Activated CD8-positive, alpha-beta memory T cell treated with anti-CD3 and anti-CD28 coated beads for 4 hours (primary cell): ENCODE measurements at regions not wholly inside any gene's neighbourhood (a gene's known extent, or its start where the extent isn't known, plus 50 kb on each side); places are given as distances from the start of the nearest gene placed in this dataset.
"Not testable (repeated sequence)": the region's sequence is repeated elsewhere in the genome, so short reads cannot be mapped to it uniquely, and the experiment has no call there.

Source experiments
- DNase-seq, 2 donors: peaks; one replicate each; pipeline ENCODE4 v3.0.0-alpha.2; 2020; ENCODE audit warnings: low read depth in 2 of 2

DNA sequence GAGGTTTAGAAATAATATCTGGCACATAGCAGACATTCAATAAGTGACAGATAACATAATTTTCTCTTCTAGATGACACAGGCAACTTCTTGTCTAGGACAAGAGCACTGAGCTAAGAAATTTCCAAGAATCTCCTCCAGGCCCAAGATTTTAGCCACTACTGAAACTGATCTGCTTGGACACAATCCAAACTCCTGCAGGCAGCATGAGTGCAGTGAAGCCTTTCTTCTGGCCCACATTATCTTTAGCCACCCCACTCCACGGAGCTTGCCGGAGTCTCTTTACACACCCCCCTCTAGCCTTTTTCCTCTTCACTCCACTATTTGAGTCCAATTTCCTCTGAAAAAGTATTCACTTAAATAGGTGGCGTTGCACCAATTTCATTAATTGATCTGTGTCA, 142.9 kb upstream of the DUSP10 start:
- DNase-seq = no peak

DNA sequence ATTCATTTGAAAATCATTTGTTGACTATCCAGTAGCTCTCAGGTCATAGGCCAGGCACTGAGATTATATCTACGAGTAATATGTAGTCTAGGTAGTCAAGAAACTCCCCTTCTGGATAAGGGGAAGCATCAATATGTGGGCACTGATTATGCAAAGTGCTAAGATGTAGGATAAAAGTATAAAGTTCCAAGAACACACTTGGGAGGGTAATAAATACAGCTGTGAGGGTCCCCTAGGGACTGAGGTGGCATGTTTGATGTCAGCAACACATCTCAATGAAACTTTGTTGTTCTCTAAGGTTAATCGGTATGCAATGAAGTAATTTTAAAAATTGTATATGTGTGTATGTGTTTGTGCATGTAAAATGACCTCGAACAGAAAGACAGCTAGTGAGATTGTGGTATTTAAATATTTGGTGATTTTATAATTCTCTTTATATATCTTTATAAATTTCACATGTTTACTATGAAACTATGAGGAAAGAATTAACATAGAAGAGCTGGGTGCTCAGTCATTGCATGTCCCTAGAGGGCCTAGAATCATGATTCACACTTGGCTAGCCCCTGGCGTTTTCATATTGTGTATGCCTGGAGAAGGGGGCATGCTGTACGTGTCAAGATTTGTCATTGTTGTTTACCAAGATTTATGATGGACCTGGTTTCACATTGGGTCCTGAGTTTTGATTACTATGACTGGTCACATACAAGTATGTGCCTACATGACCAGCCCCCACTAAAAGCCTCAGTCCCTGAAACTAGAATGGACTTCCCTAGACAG, 140.1 kb upstream of the DUSP10 start:
- DNase-seq = no peak

DNA sequence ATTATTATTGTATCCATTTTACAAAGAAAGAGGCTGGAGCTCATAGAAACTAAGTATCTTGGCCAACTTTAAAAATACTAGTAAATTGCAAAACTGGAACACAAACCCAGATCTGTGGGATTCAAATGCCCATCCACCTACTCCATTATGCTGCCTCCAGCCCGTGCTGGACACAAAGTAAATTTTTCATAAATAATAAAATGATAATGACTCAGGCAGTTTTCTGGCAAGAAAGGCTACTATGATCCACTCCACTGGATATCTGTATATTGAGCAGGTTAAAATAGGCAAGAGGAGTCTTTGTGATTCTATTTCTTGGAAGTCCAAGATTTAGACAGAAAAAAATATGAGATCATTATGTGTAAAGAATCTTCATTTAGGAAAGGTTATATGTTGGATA, 138.3 kb upstream of the DUSP10 start:
- DNase-seq = no peak

DNA sequence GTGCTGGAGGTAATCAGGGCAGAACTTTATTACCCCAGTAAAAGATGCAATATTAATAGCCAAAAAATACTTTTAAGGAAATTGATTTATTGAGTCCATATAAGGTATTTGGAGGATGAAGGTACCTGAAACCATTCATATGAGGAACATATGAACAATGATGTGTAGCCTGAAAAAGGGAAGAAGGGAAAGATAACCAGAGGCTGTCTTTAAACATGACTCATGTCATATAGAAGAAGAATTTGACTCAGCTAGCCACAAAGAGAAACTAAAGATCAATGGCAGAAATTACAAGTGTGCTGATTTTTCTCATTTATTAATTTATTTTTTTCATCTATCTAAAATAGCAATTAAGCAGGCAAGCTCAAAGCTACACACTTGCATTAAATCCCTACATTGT, 136.2 kb upstream of the DUSP10 start:
- DNase-seq = no peak

DNA sequence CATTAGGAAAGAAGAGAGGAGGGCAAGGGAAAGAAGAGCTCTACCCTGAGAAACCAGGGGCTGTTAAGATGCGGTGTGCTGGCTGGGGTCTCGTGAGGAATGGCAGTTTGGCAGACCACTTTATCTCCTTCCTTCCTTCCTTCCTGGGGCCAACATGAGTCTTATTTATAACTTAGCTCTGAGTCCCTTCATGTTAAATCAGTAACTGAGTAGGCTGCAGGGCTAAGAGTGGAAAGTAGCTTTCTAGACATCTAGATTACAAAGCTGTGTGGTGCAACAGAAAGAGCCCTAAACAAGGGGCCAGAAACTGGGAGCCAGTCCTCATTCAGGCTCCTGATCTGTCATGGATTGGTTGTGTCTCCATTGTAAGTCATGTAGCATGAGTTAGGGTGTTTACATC, 135.4 kb upstream of the DUSP10 start:
- DNase-seq = no peak

DNA sequence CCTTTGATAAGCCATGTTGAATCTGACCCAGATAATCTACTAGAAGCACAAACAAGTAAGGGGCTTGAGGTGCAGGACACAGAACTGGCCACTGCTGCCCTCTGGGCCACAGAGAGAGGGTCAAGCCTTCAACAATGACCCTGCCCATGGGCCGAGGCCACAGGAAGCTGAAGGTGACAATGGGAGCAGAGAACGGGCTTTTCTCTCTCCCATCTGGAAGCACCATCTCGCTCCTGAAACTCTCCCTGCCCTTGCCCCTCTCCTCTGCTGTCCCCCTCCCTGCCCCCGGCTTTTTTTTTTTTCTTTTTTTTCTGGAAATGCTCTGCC, 133.1 kb upstream of the DUSP10 start:
- DNase-seq = no peak

DNA sequence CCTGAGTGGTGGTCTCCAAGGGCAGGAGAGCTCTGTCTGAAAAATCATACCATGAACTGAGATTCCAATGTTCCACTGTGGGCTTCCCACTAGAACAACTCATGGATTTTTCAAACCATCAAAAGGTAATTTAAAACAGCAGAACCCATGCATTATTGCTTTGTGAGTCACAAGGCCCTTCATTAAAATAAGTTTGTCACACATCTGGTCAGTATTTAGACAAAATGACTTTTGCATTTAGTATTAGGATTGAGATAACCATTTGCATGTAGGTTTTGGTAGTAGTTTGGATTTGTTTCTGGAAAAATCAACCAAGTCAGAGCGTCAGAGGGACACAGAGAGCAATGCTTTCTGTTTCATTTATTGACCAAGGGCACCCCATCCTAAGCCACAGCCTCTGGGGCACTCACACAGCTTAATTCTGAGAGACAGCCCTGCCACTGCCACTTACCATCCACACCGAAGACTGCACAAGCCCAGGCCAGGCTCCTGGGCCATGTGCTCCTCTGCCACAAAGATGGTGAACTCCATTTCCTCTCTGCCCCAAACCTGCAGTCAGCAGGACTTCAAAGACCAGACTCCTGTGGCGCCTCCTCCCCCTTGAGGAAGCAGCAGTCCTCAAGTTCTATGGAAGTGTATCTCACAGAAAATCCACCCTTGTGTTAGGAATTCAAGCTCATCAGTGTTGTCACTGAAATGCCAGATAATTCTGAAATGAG, 132.6 kb upstream of the DUSP10 start:
- DNase-seq = no peak

DNA sequence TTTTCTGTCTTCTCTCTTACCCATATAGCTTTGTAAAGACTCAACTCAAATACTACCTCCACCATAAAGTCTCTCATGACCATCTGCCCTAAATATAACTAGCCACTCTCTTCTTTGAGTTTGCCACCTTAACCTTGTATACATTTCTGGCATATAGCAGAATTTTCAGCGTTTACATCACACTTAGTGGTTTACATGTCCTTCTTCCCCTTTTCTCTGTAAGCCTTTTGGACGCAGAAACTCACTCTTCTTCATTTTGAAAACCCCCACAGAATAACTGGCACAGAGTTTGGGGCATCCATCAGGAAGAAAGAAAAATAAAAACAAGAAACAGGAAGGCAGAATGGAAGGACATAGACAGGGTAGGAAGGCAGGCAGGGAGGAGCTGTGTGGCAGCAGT, 131.8 kb upstream of the DUSP10 start:
- no peak for DNase-seq

DNA sequence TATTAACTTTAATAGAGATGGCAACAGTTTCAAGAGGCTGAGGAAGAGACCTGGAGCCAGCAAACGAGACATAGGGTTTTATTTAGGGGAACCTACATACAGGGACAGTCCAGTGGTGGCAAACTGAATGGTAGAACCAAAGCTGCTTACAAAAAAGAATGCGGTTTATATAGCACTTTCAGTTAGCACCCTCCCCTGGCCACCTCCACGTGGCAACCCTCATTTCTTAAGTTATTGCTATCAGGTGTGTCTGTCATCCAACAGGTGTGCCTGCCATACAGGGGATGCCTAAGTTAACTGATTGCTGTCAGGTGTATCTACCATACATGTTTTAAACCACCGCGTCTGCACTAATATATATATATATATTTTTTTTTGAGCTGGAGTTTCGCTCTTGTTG, 129.2 kb upstream of the DUSP10 start:
- no peak for DNase-seq

DNA sequence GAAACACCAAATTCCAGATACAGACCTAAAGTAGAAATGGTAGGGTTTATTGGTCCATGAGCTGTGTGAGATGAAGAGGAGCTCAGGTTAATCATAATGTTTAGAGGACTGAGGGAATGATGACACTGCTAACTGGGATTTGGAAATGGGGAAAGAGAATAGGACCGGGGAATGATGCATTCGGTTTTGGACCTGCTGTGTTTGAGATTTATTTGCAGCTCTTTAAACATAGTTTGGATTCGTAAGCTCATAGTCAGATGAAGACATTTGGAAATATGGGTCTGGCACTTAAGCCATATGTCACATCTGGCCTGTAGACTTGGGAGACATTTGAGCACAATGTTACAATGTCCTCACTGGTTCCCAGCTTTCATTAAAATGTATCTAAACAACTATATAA, 127.9 kb upstream of the DUSP10 start:
- DNase-seq = no peak

DNA sequence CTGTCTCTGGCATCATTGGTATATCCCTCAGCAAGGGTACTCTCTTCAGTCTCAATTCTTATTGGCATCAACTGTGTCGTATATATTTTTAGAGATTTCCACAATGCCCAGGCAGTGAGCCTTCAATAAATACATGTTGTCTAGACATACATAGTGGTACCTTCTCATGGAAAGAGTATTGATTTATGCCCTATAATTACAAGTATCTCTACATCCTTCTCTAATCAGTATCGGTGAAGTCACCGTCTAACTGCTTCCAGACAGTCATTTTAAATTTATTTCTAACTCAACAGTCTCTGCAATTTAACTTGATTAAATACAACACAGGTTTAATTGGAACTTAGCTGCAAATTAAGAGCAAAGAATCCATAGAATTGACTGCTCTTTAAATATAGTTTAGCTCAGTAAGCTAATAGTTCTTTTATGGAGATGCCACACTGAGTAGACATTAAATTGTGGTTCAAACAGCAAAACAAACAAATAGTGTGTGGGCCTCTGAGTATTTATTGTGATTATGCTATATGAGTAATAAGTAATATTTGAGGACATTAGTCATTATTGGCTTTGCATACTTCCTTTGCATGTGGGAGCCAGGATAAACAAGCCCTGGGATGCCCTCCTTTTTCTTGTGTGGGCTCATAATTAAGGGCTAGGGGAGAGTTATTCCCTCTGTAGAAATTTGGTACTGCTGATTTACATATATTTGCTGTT, 126.9 kb upstream of the DUSP10 start:
- DNase-seq = no peak

DNA sequence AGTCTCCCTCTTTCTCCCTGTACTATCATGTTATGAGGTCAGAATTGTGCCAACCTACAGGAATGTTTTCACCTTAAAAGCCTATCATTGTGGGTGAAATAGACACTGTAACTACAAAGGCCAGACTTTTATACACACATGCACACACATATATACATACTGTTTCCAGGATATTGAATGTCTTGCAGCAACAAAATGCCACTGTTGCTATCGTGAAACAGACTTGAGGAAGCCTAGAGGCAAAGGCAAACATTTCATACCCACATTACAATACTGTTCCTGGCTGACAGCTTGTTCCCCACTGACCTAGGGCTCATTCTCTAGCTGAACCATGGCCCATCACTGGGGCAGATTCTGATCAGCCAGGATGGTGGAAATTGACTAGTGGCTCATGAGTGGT, 125.1 kb upstream of the DUSP10 start:
- DNase-seq = no peak

DNA sequence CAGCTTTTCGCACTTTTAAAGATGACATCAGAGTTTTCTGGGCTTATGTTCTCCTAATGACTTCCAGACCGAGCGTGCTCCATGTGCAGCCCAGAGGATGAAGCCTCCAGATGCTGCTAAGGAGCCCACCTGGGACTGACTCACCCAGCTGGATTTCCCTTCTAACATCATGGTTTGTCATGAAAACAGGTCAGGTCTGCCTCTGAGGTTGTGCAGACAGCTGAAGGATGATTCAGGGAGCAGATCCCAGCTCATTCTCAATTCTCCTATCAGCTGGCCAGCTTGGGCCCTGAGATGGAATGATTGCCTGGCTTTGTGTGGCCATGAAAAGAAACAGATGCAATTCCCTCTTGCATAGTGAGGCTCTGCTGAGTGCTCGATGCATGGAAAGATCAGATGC, 123.9 kb upstream of the DUSP10 start:
- no peak for DNase-seq

DNA sequence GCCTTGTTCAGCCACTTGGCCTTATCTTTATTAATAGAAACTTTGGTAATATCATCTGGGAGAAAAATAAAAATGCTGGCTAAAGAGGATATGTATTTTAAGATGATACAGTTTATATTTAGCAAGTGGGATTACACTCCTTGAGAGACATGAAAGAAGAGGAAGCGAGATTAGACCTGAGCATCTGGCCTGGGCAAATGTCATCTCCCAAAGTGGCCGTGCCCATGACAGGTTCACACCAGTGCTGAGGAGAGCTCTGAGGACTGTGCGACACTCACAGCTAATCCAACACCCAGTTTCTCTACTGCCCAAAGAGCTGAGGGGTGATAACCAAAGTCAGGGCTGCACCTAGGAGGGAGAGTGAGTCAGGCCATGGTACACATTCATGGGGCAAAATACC, 121.7 kb upstream of the DUSP10 start:
- no peak for DNase-seq

DNA sequence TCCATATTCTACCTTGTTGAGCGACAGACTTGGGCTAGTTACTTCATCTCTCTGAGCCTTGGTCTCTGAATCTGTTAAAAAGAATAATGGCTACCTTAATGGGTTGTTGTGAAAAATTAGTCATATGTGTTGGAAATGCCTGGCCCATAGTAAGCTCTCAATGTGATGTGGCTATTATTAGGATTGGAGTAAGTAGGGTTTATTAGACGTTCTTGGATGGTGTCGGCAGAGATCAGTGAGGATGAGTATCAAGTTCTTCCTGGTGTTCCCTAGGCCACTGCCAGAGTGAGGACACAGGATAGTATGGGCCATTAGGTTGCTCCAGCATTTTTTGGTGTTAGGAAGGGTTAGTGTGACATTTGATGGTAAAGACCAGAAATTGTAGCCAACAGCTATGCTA, 121.1 kb upstream of the DUSP10 start:
- DNase-seq = no peak

DNA sequence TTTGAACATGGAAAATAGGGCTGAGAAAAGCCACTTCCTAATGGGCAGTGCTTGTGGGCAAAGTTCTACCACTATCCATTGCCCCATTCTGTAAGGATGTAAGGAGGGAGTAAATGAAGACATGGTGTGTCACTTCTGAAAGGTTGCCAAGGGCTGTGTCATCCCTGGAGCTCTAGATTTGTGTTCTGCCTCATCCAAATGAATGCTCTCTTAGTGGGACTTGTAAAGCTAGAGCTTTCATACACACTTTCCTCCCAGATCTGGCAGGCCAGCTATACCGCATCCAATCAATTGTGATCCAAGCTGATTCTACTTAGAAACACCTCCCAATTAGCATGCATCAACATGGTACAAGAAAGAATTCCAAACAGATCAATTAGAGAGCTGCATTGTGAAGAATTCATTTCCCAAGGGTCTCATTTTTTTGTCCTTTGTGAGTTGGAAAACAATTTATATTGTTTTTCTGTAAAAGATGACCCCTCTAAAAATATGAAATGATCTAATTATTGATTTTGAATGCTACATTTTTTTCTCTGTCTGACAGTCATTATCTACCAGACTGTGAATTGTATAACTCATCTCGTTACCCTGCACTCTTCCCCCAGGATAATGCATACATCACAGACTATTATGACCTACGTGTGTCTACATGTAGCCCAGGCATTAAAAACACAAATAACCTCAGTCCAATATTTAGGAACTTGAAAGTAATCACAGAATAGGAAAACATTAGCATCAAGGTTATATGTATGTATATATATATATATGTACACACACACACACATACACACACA, 117.1 kb upstream of the DUSP10 start:
- no peak for DNase-seq

DNA sequence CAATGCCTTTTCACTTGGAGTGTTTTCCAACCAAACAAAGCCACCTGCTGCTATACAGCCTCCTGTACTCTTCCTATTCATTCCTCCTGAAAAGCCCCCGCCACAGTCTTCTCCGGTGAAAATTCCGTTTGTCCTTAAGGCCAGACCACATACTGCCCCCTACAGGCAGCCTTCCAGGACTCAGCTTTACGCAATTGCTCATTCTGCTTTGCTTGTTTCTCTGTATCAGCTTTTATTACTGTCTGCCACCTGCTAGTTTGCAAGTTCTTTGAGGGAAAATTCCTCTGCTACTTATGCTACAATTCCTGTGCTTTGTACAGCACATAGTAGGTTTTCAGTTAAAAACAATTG, 115.2 kb upstream of the DUSP10 start:
- not testable (repeated sequence) for DNase-seq

DNA sequence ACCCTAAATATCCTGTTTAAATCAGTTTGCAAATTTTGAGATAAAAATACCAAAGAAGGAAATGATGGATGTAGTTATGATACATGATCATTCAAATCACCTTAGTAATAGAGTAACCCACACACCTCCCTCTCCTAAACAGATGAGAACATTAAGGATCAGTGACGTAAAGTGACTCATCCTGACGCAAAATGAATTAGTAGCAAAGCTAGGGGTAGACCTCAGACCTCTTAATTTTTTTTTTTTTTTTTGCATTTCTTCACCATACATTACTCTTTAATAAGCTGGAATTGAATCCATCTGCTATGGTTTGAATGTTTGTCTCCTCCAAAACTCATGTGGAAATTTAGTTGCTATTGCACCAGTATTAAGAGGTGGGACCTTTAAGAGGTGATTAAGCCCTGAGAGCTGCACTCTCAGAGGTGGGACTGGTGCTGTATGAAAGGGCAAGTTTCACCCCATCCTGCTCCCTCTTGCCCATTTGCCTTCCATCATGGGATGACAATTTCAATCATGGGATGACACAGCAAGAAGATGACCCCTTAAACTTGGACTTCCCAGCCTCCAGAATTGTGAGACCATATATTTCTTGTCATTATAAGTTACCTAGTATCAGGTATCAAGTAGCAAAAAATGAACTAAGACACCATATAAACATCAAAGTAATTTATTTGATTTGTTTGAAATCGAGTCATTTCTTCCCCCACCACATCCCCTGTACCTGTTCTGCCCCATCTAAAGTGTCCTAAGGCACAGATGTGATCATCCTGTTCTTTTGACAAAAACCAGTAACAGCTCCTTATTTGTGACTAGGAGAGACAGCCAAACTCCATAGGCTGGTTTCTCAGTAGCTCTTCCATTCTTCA, 114.6 kb upstream of the DUSP10 start:
- DNase-seq = no peak

DNA sequence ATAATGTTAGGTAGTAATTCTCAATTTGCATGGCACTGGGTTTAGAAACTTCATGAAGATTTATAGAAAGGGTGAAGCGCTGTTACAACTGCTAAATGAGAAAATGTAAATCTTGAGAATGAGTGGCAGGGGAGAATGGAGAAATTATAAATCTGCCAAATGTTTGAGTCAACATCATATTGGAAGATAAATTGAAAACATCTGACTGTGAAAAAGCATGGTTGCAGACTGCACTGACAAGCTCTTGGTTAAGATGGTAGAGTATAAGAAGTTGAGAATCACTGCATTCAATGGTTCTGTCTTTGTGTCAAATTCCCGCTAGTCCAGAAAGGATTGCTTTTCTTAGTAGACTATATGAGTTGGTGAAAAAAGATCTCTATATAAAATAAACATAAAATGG, 113.3 kb upstream of the DUSP10 start:
- DNase-seq = no peak

DNA sequence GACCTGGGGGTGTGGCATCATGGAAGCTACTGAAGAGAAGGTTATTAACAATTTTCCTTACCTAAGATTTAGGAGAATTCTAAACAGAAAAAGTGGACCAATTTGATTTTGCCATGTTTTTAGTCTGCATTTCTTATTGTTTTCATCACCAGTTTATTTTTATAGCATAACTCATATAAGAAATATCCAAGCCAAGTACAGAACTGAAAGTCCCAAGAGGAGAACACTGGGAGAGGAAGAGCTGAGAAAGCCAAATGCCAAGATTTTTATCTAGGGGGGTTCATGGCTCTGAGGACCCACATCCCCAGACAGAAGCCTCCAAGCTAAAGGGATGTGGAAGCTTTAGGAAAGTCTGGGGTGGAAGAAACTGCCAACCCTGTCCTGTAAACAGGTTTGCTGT, 109.4 kb upstream of the DUSP10 start:
- DNase-seq = no peak

DNA sequence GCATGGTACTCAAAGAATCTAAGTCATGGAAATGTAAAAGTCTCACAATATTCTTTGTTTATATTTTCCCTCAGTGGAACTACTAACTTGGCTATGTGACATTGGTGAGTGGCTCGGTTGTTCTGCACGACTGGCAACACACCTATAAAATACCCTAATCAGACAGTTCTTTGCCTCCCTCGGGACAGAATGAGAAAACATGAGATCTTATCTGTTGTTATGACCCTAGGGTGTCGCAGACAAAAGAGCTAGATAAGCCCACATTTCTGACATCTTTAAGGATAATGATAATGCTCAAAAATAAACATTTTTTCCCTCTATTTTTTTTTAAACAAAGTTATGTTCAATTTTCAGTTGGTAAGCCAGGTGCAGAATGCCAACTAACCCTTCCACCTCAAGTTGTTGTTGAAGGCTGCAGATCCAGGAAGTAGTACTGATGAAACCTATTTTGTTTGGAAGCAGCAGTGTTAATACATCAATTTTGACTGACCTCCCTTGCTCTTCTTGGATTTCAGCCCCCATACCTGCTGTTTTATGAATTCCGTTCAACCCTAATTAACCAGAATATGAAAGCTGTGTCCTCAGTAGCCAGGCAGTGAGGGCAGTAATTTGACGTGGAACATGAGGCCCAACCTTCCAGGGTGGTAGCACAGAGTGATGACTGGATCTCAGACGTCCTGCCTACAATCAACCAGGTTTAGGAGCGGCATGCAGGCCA, 108.7 kb upstream of the DUSP10 start:
- no peak for DNase-seq
